ENCODE measurements at regions not wholly inside any gene's neighbourhood (a gene's known extent, or its start where the extent isn't known, plus 50 kb on each side); places are given as distances from the start of the nearest gene placed in this dataset.

GRCh38 chr2:82857967-82858366 is 1601.1 kb downstream of the SUCLG1 start:
- no peaks in the 10 kb centered on the region for H3K27me3 Mint-ChIP-seq
- peaks cover 0 to 12% (median 6%) of the 10 kb centered on the region in 8 donors for H3K9me3 Mint-ChIP-seq
- H3K4me1 Mint-ChIP-seq = no peaks in the 10 kb centered on the region
- ChIA-PET CTCF (ENCODE audit: partially characterized antibody) (no interaction called here), POLR2A (ENCODE audit: partially characterized antibody) (no interaction called here)
- Histone ChIP-seq H3K4me3 (ENCODE audit: low read length in 2 of 2) (no peak overlapping the region), H3K4me1 (ENCODE audit: insufficient read depth, low read length) (no peaks in the 10 kb centered on the region), H3K27ac (ENCODE audit: low read depth, low read length) (no peak overlapping the region), H3K27me3 (ENCODE audit: insufficient read depth, low read length) (no peaks in the 10 kb centered on the region), H3K36me3 (ENCODE audit: insufficient read depth, low read length) (no peaks in the 10 kb centered on the region), H3K9me3 (ENCODE audit: control insufficient read depth in 1 of 2, low read length in 2 of 2) (no peaks in the 10 kb centered on the region)
- no peaks in the 10 kb centered on the region for H3K36me3 Mint-ChIP-seq
- no peak overlapping the region for H3K4me3 Mint-ChIP-seq
- intact Hi-C loops (cut with micrococcal nuclease) = no loop called here
- no peak overlapping the region for H3K27ac Mint-ChIP-seq
- no peak for DNase-seq

- Mint-ChIP-seq H3K27me3 (no peaks in the 10 kb centered on the region), H3K4me1 (no peaks in the 10 kb centered on the region), H3K9me3 (peaks cover 0 to 17% (median 0%) of the 10 kb centered on the region in 8 donors), H3K27ac (no peak overlapping the region), H3K36me3 (no peaks in the 10 kb centered on the region), H3K4me3 (no peak overlapping the region)
- no peak for DNase-seq
- ChIA-PET POLR2A (ENCODE audit: partially characterized antibody) (no interaction called here), CTCF (ENCODE audit: partially characterized antibody) (no interaction called here)
- no peaks in the 10 kb centered on the region for H3K36me3 ChIP-seq (ENCODE audit: insufficient read depth, low read length)
- H3K4me3 ChIP-seq (ENCODE audit: low read length in 2 of 2) = no peak overlapping the region
- intact Hi-C loops (cut with micrococcal nuclease) = no loop called here
- no peaks in the 10 kb centered on the region for H3K27me3 ChIP-seq (ENCODE audit: insufficient read depth, low read length)
- no peaks in the 10 kb centered on the region for H3K9me3 ChIP-seq (ENCODE audit: control insufficient read depth in 1 of 2, low read length in 2 of 2)
- H3K4me1 ChIP-seq (ENCODE audit: insufficient read depth, low read length) = no peaks in the 10 kb centered on the region
- no peak overlapping the region for H3K27ac ChIP-seq (ENCODE audit: low read depth, low read length)
Measured at GRCh38 chr2:82853299-82853698, 1605.8 kb downstream of the SUCLG1 start.

DNA sequence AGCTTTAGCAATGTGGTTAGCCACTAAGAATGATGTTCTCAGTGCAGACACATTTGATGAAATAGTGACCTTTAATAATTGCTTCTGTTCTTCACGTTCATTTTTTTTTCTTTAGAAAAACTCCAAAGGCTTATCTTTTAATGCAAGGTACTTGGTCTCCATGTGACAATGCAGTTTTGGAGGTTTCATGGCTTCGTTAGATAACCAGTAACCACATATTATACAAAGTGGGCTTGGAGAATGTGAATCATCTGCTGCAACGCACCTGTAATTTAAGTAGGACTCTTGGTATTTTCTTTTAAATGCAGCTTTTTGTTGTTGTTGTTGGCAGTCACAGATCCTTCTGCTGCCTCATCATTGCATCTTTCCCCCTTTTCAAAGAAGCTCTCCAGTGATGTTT is 1606.3 kb downstream of the SUCLG1 start:
- Mint-ChIP-seq H3K4me1 (no peaks in the 10 kb centered on the region), H3K27ac (no peak overlapping the region)

DNA sequence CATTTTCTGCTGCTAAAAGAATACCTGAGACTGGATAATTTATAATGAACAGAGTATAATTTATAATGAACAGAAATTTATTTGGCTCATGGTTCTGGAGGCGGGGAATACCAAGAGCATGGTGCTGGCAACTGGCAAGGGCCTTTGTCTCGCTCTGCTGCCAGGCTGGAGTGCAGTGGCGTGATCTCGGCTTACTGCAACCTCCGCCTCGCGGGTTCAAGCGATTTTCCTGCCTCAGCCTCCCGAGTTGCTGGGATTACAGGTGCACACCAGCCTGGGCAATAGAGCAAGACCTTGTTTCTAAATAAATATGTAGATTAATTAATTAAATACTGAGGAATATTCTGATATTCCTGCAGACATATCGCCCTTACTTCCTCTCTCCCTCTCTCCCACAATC is 1610.8 kb downstream of the SUCLG1 start:
- Histone ChIP-seq H3K27me3 (ENCODE audit: insufficient read depth, low read length) (no peaks in the 10 kb centered on the region), H3K4me1 (ENCODE audit: insufficient read depth, low read length) (no peaks in the 10 kb centered on the region), H3K36me3 (ENCODE audit: insufficient read depth, low read length) (no peaks in the 10 kb centered on the region), H3K4me3 (ENCODE audit: low read length in 2 of 2) (no peak overlapping the region), H3K9me3 (ENCODE audit: control insufficient read depth in 1 of 2, low read length in 2 of 2) (no peaks in the 10 kb centered on the region), H3K27ac (ENCODE audit: low read depth, low read length) (no peak overlapping the region)
- Mint-ChIP-seq H3K36me3 (no peaks in the 10 kb centered on the region), H3K27me3 (no peaks in the 10 kb centered on the region), H3K4me1 (no peaks in the 10 kb centered on the region), H3K27ac (no peak overlapping the region), H3K9me3 (peaks cover 0 to 20% (median under 1%) of the 10 kb centered on the region in 8 donors), H3K4me3 (no peak overlapping the region)
- DNase-seq = no peak
- ChIA-PET CTCF (ENCODE audit: partially characterized antibody) (no interaction called here), POLR2A (ENCODE audit: partially characterized antibody) (no interaction called here)
- intact Hi-C loops (cut with micrococcal nuclease) = no loop called here

More for the DNA sequence above, 1606.3 kb downstream of the SUCLG1 start:
- DNase-seq = no peak
- H3K4me3 ChIP-seq (ENCODE audit: low read length in 2 of 2) = no peak overlapping the region
- H3K36me3 ChIP-seq (ENCODE audit: insufficient read depth, low read length) = no peaks in the 10 kb centered on the region
- no peaks in the 10 kb centered on the region for H3K4me1 ChIP-seq (ENCODE audit: insufficient read depth, low read length)
- POLR2A ChIA-PET (ENCODE audit: partially characterized antibody) = no interaction called here
- Mint-ChIP-seq H3K9me3 (peaks cover 0 to 17% (median 0%) of the 10 kb centered on the region in 8 donors), H3K36me3 (no peaks in the 10 kb centered on the region), H3K4me3 (no peak overlapping the region), H3K27me3 (no peaks in the 10 kb centered on the region)
- intact Hi-C loops (cut with micrococcal nuclease) = no loop called here
- H3K9me3 ChIP-seq (ENCODE audit: control insufficient read depth in 1 of 2, low read length in 2 of 2) = no peaks in the 10 kb centered on the region
- CTCF ChIA-PET (ENCODE audit: partially characterized antibody) = no interaction called here
- H3K27ac ChIP-seq (ENCODE audit: low read depth, low read length) = no peak overlapping the region
- H3K27me3 ChIP-seq (ENCODE audit: insufficient read depth, low read length) = no peaks in the 10 kb centered on the region

- ChIA-PET CTCF (ENCODE audit: partially characterized antibody) (no interaction called here), POLR2A (ENCODE audit: partially characterized antibody) (no interaction called here)
- Histone ChIP-seq H3K9me3 (ENCODE audit: control insufficient read depth in 1 of 2, low read length in 2 of 2) (no peaks in the 10 kb centered on the region), H3K27ac (ENCODE audit: low read depth, low read length) (no peak overlapping the region), H3K27me3 (ENCODE audit: insufficient read depth, low read length) (no peaks in the 10 kb centered on the region), H3K4me1 (ENCODE audit: insufficient read depth, low read length) (no peaks in the 10 kb centered on the region), H3K4me3 (ENCODE audit: low read length in 2 of 2) (no peak overlapping the region), H3K36me3 (ENCODE audit: insufficient read depth, low read length) (no peaks in the 10 kb centered on the region)
- Mint-ChIP-seq H3K9me3 (peaks cover 0 to 13% (median 4%) of the 10 kb centered on the region in 8 donors), H3K4me3 (no peak overlapping the region), H3K27me3 (no peaks in the 10 kb centered on the region), H3K36me3 (no peaks in the 10 kb centered on the region), H3K4me1 (no peaks in the 10 kb centered on the region), H3K27ac (no peak overlapping the region)
- intact Hi-C loops (cut with micrococcal nuclease) = no loop called here
- no peak for DNase-seq
Measured at GRCh38 chr2:82839036-82839435, 1620.0 kb downstream of the SUCLG1 start.

GRCh38 chr2:82837588-82838304 is 1621.3 kb downstream of the SUCLG1 start:
- Mint-ChIP-seq H3K27me3 (no peaks in the 10 kb centered on the region), H3K4me1 (no peaks in the 10 kb centered on the region), H3K36me3 (no peaks in the 10 kb centered on the region), H3K27ac (no peak overlapping the region), H3K4me3 (no peak overlapping the region), H3K9me3 (peaks cover 0 to 13% (median 4%) of the 10 kb centered on the region in 8 donors)
- no peak overlapping the region for H3K4me3 ChIP-seq (ENCODE audit: low read length in 2 of 2)
- ChIA-PET POLR2A (ENCODE audit: partially characterized antibody) (no interaction called here), CTCF (ENCODE audit: partially characterized antibody) (no interaction called here)
- no peaks in the 10 kb centered on the region for H3K27me3 ChIP-seq (ENCODE audit: insufficient read depth, low read length)
- no peaks in the 10 kb centered on the region for H3K4me1 ChIP-seq (ENCODE audit: insufficient read depth, low read length)
- H3K27ac ChIP-seq (ENCODE audit: low read depth, low read length) = no peak overlapping the region
- intact Hi-C loops (cut with micrococcal nuclease) = no loop called here
- no peak for DNase-seq
- H3K9me3 ChIP-seq (ENCODE audit: control insufficient read depth in 1 of 2, low read length in 2 of 2) = no peaks in the 10 kb centered on the region
- no peaks in the 10 kb centered on the region for H3K36me3 ChIP-seq (ENCODE audit: insufficient read depth, low read length)

DNA sequence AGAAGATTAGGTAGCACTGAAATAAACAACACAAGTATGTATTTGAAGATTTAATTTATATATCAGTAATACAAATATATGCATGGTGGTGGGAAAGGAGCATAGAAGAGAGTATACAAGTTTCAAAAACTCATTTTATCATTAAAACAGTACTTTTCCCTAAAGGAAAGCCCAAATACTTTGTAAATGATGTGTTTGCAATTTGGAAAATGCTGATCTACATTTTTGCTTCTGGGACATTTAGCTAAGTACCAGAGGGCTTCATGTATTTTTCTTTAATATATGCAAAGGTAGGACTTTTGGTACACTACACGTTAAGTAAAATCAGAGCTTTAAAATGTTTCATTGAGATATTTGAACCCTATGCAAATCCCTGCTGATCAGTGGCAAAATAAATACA is 1624.2 kb downstream of the SUCLG1 start:
- no peak for DNase-seq
- Histone ChIP-seq H3K27ac (ENCODE audit: low read depth, low read length) (no peak overlapping the region), H3K9me3 (ENCODE audit: control insufficient read depth in 1 of 2, low read length in 2 of 2) (no peaks in the 10 kb centered on the region), H3K4me1 (ENCODE audit: insufficient read depth, low read length) (no peaks in the 10 kb centered on the region), H3K36me3 (ENCODE audit: insufficient read depth, low read length) (no peaks in the 10 kb centered on the region), H3K4me3 (ENCODE audit: low read length in 2 of 2) (no peak overlapping the region), H3K27me3 (ENCODE audit: insufficient read depth, low read length) (no peaks in the 10 kb centered on the region)
- intact Hi-C loops (cut with micrococcal nuclease) = no loop called here
- CTCF ChIA-PET (ENCODE audit: partially characterized antibody) = interaction anchor here (1.4 kb wide), 1 partner anchor 10 kb away, joined by 4 read pairs; no protein-coding TSS in a partner anchor
- H3K9me3 Mint-ChIP-seq = peaks cover 0 to 17% (median 5%) of the 10 kb centered on the region in 8 donors
- POLR2A ChIA-PET (ENCODE audit: partially characterized antibody) = no interaction called here
- H3K4me3 Mint-ChIP-seq = no peak overlapping the region
- no peaks in the 10 kb centered on the region for H3K36me3 Mint-ChIP-seq
- no peak overlapping the region for H3K27ac Mint-ChIP-seq
- H3K27me3 Mint-ChIP-seq = no peaks in the 10 kb centered on the region
- no peaks in the 10 kb centered on the region for H3K4me1 Mint-ChIP-seq

DNA sequence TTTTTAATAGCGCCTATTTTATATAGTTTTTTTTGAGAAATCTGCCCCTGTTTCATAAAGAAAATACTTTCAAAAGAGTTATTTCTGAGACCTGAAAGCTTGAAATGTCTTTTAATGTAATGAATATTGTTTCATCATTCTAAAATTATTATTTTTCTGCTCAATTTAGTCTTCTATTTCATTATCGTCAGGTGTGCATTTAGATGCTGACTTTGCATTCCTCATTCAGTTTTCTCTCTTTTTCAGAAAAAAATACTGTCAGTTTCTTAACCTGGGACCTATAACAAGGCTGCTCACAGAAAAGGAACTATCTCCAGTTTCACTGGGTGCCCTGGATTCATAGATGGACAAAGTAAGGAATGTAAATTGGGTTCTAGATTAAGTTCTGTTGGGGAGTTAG is 1631.7 kb downstream of the SUCLG1 start:
- POLR2A ChIA-PET (ENCODE audit: partially characterized antibody) = no interaction called here
- Histone ChIP-seq H3K4me3 (ENCODE audit: low read length in 2 of 2) (no peak overlapping the region), H3K9me3 (ENCODE audit: control insufficient read depth in 1 of 2, low read length in 2 of 2) (no peaks in the 10 kb centered on the region), H3K36me3 (ENCODE audit: insufficient read depth, low read length) (no peaks in the 10 kb centered on the region), H3K27me3 (ENCODE audit: insufficient read depth, low read length) (no peaks in the 10 kb centered on the region), H3K27ac (ENCODE audit: low read depth, low read length) (no peak overlapping the region), H3K4me1 (ENCODE audit: insufficient read depth, low read length) (no peaks in the 10 kb centered on the region)
- H3K36me3 Mint-ChIP-seq = no peaks in the 10 kb centered on the region
- intact Hi-C loops (cut with micrococcal nuclease) = no loop called here
- CTCF ChIA-PET (ENCODE audit: partially characterized antibody) = no interaction called here
- H3K27ac Mint-ChIP-seq = no peak overlapping the region
- H3K4me3 Mint-ChIP-seq = no peak overlapping the region
- H3K9me3 Mint-ChIP-seq = peaks cover 2 to 14% (median 5%) of the 10 kb centered on the region in 8 donors
- DNase-seq = no peak
- no peaks in the 10 kb centered on the region for H3K27me3 Mint-ChIP-seq
- H3K4me1 Mint-ChIP-seq = no peaks in the 10 kb centered on the region

All from CD4-positive, alpha-beta memory T cell (primary cell).